HepG2 (cell line): ENCODE measurements at regions not wholly inside any gene's neighbourhood (a gene's known extent, or its start where the extent isn't known, plus 50 kb on each side); places are given as distances from the start of the nearest gene placed in this dataset.

Experiments used
- ATAC-seq: fragments of 200-7000 bp; cut with Tn5 transposase; 3 replicates; pipeline ENCODE4 v1.9.1; 2020; ENCODE audit warnings: mild to moderate bottlenecking, moderate library complexity
- BruUV-seq: library from RNA; stranded (reverse); fragments of 400-500 nt; replicated peaks from 2 replicates; lab custom pipeline; 2021; lab: Mats Ljungman, UMichigan
- CTCF ChIA-PET: fragments of 300-600 bp; formaldehyde crosslinking; extraction: SDS; loops from one replicate; lab custom pipeline; 2021; ENCODE audit warnings: low total read pairs, inconsistent platforms, low intra/inter-chr PET ratio; lab: Yijun Ruan, JAX
- POLR2A ChIA-PET: fragments of 350-600 bp; sonication (Branson Sonifier 250); formaldehyde crosslinking; loops from one replicate; lab custom pipeline; 2020; ENCODE audit warnings: antibody characterized with exemption, inconsistent platforms; lab: Yijun Ruan, JAX
- DNase-seq: peaks from one replicate; pipeline ENCODE4 v3.0.0-alpha.2; 2015; ENCODE audit warnings: low spot score
- FAIRE-seq: peaks from 3 replicates; lab custom pipeline; 2011; peaks lifted over from hg19 to GRCh38; lab: Jason Lieb, UNC
- H2AFZ ChIP-seq: one replicate; pipeline ENCODE4 v1.6.1; 2011; ENCODE audit warnings: low read length, inconsistent platforms
- H3K27ac ChIP-seq: fragments of 300-600 bp; 3 replicates; pipeline ENCODE4 v1.8.0; 2011; ENCODE audit warnings: mixed run types, mild to moderate bottlenecking, mixed read lengths, low read length, inconsistent platforms; ENCODE audit not compliant: insufficient read depth; ENCODE audit errors: extremely low read length
- H3K27me3 ChIP-seq, 2 experiments: fragments of 200-600 bp in 1 of 2; 2 replicates in 1 of 2; 3 replicates in 1 of 2; pipeline versions ENCODE4 v1.6.0 to v1.8.0; 2011; ENCODE audit warnings: low read length in 2 of 2, mild to moderate bottlenecking in 2 of 2, moderate library complexity in 2 of 2, inconsistent platforms in 1 of 2; ENCODE audit not compliant: insufficient read depth in 2 of 2, control insufficient read depth in 1 of 2
- H3K36me3 ChIP-seq, 2 experiments: fragments of 200-600 bp in 1 of 2; replicated peaks in 1 of 2; 2 replicates in 1 of 2; 3 replicates in 1 of 2; pipeline versions ENCODE4 v1.5.1 to v1.8.0; 2011; ENCODE audit warnings: low read length in 2 of 2, inconsistent platforms in 1 of 2; ENCODE audit not compliant: insufficient read depth in 2 of 2, control insufficient read depth in 1 of 2
- H3K4me1 ChIP-seq: 2 replicates; pipeline ENCODE4 v1.5.1; 2012; ENCODE audit warnings: low read length, inconsistent platforms; ENCODE audit not compliant: insufficient read depth
- H3K4me2 ChIP-seq: 2 replicates; pipeline ENCODE4 v1.6.0; 2011; ENCODE audit warnings: low read depth, low read length, inconsistent platforms
- H3K4me3 ChIP-seq, 3 experiments: fragments of 200-600 bp in 1 of 3; sonication (generic), shearing (Covaris generic) in 1 of 3; replicated peaks in 1 of 3; 2 replicates each; pipeline ENCODE4 v1.5.1; 2011 to 2016; ENCODE audit warnings: low read length in 3 of 3, inconsistent platforms in 2 of 3, low read depth in 2 of 3, mild to moderate bottlenecking in 2 of 3, control low read depth in 1 of 3, mixed read lengths in 1 of 3; ENCODE audit not compliant: insufficient read depth in 1 of 3
- H3K79me2 ChIP-seq: one replicate; pipeline ENCODE4 v1.6.1; 2011; ENCODE audit warnings: low read length, inconsistent platforms; ENCODE audit not compliant: insufficient read depth
- H3K9ac ChIP-seq: 2 replicates; pipeline ENCODE4 v1.6.0; 2011; ENCODE audit warnings: mild to moderate bottlenecking, low read depth, low read length, inconsistent platforms; ENCODE audit not compliant: insufficient read depth
- H3K9me3 ChIP-seq: 2 replicates; pipeline ENCODE4 v1.5.1; 2012; ENCODE audit warnings: mild to moderate bottlenecking, low read length
- H4K20me1 ChIP-seq: 2 replicates; pipeline ENCODE4 v1.6.0; 2011; ENCODE audit warnings: inconsistent platforms, mild to moderate bottlenecking, low read length, moderate library complexity; ENCODE audit not compliant: insufficient read depth
- ATF6 ChIP-seq: sonication (generic); formaldehyde crosslinking; conservative IDR thresholded peaks from 2 replicates; pipeline ENCODE4 v1.4.0; 2020; ENCODE audit warnings: missing genetic modification reagents
- ERF ChIP-seq: IDR thresholded peaks from 2 replicates; pipeline ENCODE4 v1.6.1; 2018; ENCODE audit warnings: missing biosample characterization, missing genetic modification reagents
- FOXO4 ChIP-seq: sonication (generic); formaldehyde crosslinking; conservative IDR thresholded peaks from 2 replicates; pipeline ENCODE4 v1.8.1; 2023; ENCODE audit warnings: missing genetic modification reagents
- HMGA1 ChIP-seq: sonication (generic); formaldehyde crosslinking; conservative IDR thresholded peaks from 2 replicates; pipeline ENCODE4 v1.4.0; 2020; ENCODE audit warnings: missing genetic modification reagents
- HNRNPH1 ChIP-seq: fragments of 200-400 bp; formaldehyde crosslinking; optimal IDR thresholded peaks from 2 replicates; pipeline ENCODE3; 2017; ENCODE audit warnings: mild to moderate bottlenecking, low read depth, low read length
- NCOA1 ChIP-seq: sonication (generic); formaldehyde crosslinking; IDR thresholded peaks from 2 replicates; pipeline ENCODE4 v1.9.0; 2021; ENCODE audit warnings: missing genetic modification reagents
- PHF8 ChIP-seq: sonication (generic); formaldehyde crosslinking; IDR thresholded peaks from 2 replicates; pipeline ENCODE4 v1.5.0; 2020; ENCODE audit warnings: missing genetic modification reagents
- SMC3 ChIP-seq: IDR thresholded peaks from 2 replicates; pipeline ENCODE4 v1.6.1; 2011; ENCODE audit warnings: low read length, improper control_type of control experiment
- TCF7L2 ChIP-seq: IDR thresholded peaks from 2 replicates; pipeline ENCODE4 v1.6.1; 2011; ENCODE audit warnings: mild to moderate bottlenecking, low read depth, low read length, moderate library complexity
- ZFYVE20 ChIP-seq: sonication (generic); formaldehyde crosslinking; IDR thresholded peaks from 2 replicates; pipeline ENCODE4 v1.8.0; 2023; ENCODE audit warnings: low read depth, mild to moderate bottlenecking, moderate library complexity, missing genetic modification reagents, borderline replicate concordance
- ZNF253 ChIP-seq: sonication (generic); formaldehyde crosslinking; IDR thresholded peaks from 2 replicates; pipeline ENCODE4 v1.8.0; 2022; ENCODE audit warnings: mild to moderate bottlenecking, missing genetic modification reagents, borderline replicate concordance
- ZNF441 ChIP-seq: sonication (generic); formaldehyde crosslinking; IDR thresholded peaks from 2 replicates; pipeline ENCODE4 v1.7.0; 2021; ENCODE audit warnings: missing genetic modification reagents, borderline replicate concordance
- WGBS: methylation state at CpG from one replicate; pipeline ENCODE4 v1.1.6; 2017; ENCODE audit warnings: low lambda C conversion rate; 5-methylcytosine and 5-hydroxymethylcytosine counted together
- in situ Hi-C: cut with HindIII; loops from 2 replicates; pipeline ENCODE4 v1.10.0; 2017; ENCODE audit warnings: low pct_unique_long_range_greater_than_20kb; ENCODE audit not compliant: extremely low pct_ligation_motif_present
- intact Hi-C: fragments of 100-400 bp; cut with micrococcal nuclease; formaldehyde crosslinking; loops from one replicate; pipeline ENCODE4 v1.10.0; 2022; ENCODE audit not compliant: unreplicated experiment
- TF ChIP-seq, protein P1 (sequence below): sonication (generic); formaldehyde crosslinking; IDR thresholded peaks from 2 replicates; pipeline ENCODE4 v1.5.1; 2020; ENCODE audit warnings: mild to moderate bottlenecking, missing genetic modification reagents, moderate library complexity
- TF ChIP-seq, protein P2 (sequence below): sonication (generic); formaldehyde crosslinking; IDR thresholded peaks from 2 replicates; pipeline ENCODE4; 2020; ENCODE audit warnings: missing genetic modification reagents, mild to moderate bottlenecking, borderline replicate concordance
- TF ChIP-seq, protein P3 (sequence below): sonication (generic); formaldehyde crosslinking; IDR thresholded peaks from 2 replicates; pipeline ENCODE4 v1.5.0; 2020; ENCODE audit warnings: missing genetic modification reagents

DNA sequence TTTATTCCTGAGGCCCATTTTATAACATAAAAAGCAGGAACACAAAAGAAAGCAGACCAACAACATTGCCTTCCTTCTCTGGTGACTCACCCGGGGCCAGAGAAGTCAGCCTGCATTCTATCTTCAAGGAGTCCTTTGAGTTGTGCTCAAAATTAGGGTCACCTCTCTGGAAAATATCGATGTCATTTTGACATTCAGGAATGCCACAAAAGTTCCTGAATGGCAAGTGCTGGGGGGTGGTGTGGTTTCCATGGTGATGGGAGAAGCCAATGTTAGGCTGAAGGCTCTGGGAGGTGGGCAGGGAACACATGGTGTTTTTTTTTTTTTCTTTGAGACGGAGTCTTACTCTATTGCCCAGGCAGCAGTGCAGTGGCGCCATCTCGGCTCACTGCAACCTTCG lies 159.6 kb downstream of the HAPSTR1 start (continued):
- TF ChIP-seq, protein P1, sequence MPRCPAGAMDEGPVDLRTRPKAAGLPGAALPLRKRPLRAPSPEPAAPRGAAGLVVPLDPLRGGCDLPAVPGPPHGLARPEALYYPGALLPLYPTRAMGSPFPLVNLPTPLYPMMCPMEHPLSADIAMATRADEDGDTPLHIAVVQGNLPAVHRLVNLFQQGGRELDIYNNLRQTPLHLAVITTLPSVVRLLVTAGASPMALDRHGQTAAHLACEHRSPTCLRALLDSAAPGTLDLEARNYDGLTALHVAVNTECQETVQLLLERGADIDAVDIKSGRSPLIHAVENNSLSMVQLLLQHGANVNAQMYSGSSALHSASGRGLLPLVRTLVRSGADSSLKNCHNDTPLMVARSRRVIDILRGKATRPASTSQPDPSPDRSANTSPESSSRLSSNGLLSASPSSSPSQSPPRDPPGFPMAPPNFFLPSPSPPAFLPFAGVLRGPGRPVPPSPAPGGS = no peak
- TF ChIP-seq, protein P2, sequence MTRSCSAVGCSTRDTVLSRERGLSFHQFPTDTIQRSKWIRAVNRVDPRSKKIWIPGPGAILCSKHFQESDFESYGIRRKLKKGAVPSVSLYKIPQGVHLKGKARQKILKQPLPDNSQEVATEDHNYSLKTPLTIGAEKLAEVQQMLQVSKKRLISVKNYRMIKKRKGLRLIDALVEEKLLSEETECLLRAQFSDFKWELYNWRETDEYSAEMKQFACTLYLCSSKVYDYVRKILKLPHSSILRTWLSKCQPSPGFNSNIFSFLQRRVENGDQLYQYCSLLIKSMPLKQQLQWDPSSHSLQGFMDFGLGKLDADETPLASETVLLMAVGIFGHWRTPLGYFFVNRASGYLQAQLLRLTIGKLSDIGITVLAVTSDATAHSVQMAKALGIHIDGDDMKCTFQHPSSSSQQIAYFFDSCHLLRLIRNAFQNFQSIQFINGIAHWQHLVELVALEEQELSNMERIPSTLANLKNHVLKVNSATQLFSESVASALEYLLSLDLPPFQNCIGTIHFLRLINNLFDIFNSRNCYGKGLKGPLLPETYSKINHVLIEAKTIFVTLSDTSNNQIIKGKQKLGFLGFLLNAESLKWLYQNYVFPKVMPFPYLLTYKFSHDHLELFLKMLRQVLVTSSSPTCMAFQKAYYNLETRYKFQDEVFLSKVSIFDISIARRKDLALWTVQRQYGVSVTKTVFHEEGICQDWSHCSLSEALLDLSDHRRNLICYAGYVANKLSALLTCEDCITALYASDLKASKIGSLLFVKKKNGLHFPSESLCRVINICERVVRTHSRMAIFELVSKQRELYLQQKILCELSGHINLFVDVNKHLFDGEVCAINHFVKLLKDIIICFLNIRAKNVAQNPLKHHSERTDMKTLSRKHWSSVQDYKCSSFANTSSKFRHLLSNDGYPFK = no peak
- TF ChIP-seq, all 625 proteins: peak for 0

DNA sequence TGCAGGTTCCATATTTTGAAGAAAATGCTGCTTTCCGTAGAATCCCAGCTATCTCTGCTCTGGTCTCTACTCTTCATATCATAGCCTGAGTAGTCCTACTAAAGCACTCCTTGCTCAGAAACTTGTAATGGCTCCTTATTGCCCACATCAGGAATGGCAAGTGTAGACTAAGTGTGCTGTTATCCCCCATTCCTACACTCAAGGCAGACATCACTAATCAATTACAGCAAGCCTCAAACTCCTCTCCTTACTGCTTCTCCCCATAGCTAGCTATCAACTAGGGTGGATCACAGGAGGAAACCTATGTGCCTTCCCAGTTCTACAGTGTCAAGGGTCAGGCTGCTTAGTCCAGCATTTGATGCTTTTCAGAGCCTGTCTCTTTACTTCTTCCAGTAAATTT lies 163.4 kb downstream of the HAPSTR1 start:
- H3K9ac ChIP-seq = no peak overlapping the region
- H3K79me2 ChIP-seq = no peaks in the 10 kb centered on the region
- H3K36me3 ChIP-seq = no peaks in the 10 kb centered on the region
- no peak overlapping the region for H3K4me3 ChIP-seq
- in situ Hi-C loops = loop anchor here (5.0 kb wide), 1 partner anchor 927 kb away; the partner anchor contains the start of gene GRIN2A
- no peak overlapping the region for H3K27ac ChIP-seq
- intact Hi-C loops = no loop called here
- no peak overlapping the region for H2AFZ ChIP-seq
- DNase-seq (no peak), ATAC-seq (no peak), FAIRE-seq (peak; percentile 51)
- no peaks in the 10 kb centered on the region for H4K20me1 ChIP-seq
- no TSS peak for BruUV-seq
- 0% methylated on average over 1 of the region's 1 CpG for WGBS
- ChIA-PET CTCF (no interaction called here), POLR2A (no interaction called here)
- H3K9me3 ChIP-seq = no peaks in the 10 kb centered on the region
- H3K4me2 ChIP-seq = no peak overlapping the region
- H3K27me3 ChIP-seq = no peaks in the 10 kb centered on the region
- peaks cover 3% of the 10 kb centered on the region for H3K4me1 ChIP-seq
- TF ChIP-seq TCF7L2 (no peak), PHF8 (no peak), HNRNPH1 (no peak), ZNF441 (CRISPR knock-in tag) (no peak), ZNF253 (CRISPR knock-in tag) (no peak), ATF6 (no peak), NCOA1 (CRISPR knock-in tag) (no peak), HMGA1 (CRISPR knock-in tag) (no peak), ERF (no peak), SMC3 (no peak), ZFYVE20 (CRISPR knock-in tag) (no peak), FOXO4 (CRISPR knock-in tag) (no peak)
- TF ChIP-seq, protein P3, sequence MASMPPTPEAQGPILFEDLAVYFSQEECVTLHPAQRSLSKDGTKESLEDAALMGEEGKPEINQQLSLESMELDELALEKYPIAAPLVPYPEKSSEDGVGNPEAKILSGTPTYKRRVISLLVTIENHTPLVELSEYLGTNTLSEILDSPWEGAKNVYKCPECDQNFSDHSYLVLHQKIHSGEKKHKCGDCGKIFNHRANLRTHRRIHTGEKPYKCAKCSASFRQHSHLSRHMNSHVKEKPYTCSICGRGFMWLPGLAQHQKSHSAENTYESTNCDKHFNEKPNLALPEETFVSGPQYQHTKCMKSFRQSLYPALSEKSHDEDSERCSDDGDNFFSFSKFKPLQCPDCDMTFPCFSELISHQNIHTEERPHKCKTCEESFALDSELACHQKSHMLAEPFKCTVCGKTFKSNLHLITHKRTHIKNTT (CRISPR knock-in tag) = no peak
